ENCODE measurements at regions not wholly inside any gene's neighbourhood (a gene's known extent, or its start where the extent isn't known, plus 50 kb on each side); places are given as distances from the start of the nearest gene placed in this dataset.

- no peak for DNase-seq (ENCODE audit: low read depth in 2 of 2)
Observed at GRCh38 chr16:74031551-74031950, 265.1 kb upstream of the PSMD7 start.

- DNase-seq (ENCODE audit: low read depth in 2 of 2) = no peak
Observed at GRCh38 chr16:74030000-74030706, 266.5 kb upstream of the PSMD7 start.

- no peak for DNase-seq (ENCODE audit: low read depth in 2 of 2)
Observed at GRCh38 chr16:74029115-74029792, 267.4 kb upstream of the PSMD7 start.

- no peak for DNase-seq (ENCODE audit: low read depth in 2 of 2)
Observed at GRCh38 chr16:74026373-74027281, 270.0 kb upstream of the PSMD7 start.

GRCh38 chr16:74024953-74025352 lies 271.7 kb upstream of the PSMD7 start:
- no peak for DNase-seq (ENCODE audit: low read depth in 2 of 2)

GRCh38 chr16:74020095-74020670 lies 276.4 kb upstream of the PSMD7 start:
- DNase-seq (ENCODE audit: low read depth in 2 of 2) = no peak

- DNase-seq (ENCODE audit: low read depth in 2 of 2) = no peak
Observed at GRCh38 chr16:74019612-74020011, 277.0 kb upstream of the PSMD7 start.

- no peak for DNase-seq (ENCODE audit: low read depth in 2 of 2)
Observed at GRCh38 chr16:74015953-74016352, 280.7 kb upstream of the PSMD7 start.

- no peak for DNase-seq (ENCODE audit: low read depth in 2 of 2)
Observed at GRCh38 chr16:73998707-73999106, 297.9 kb upstream of the PSMD7 start.

- DNase-seq (ENCODE audit: low read depth in 2 of 2) = no peak
Observed at GRCh38 chr16:73997971-73998370, 298.6 kb upstream of the PSMD7 start.

GRCh38 chr16:73997340-73997711 lies 299.3 kb upstream of the PSMD7 start:
- no peak for DNase-seq (ENCODE audit: low read depth in 2 of 2)

GRCh38 chr16:73996624-73997339 lies 299.8 kb upstream of the PSMD7 start:
- DNase-seq (ENCODE audit: low read depth in 2 of 2) = no peak

GRCh38 chr16:73993878-73994277 lies 302.7 kb upstream of the PSMD7 start:
- no peak for DNase-seq (ENCODE audit: low read depth in 2 of 2)

GRCh38 chr16:73978407-73978784 lies 318.2 kb upstream of the PSMD7 start:
- no peak for DNase-seq (ENCODE audit: low read depth in 2 of 2)

GRCh38 chr16:73976644-73977043 lies 320.0 kb upstream of the PSMD7 start:
- no peak for DNase-seq (ENCODE audit: low read depth in 2 of 2)

- DNase-seq (ENCODE audit: low read depth in 2 of 2) = no peak
Observed at GRCh38 chr16:73973174-73973573, 323.4 kb upstream of the PSMD7 start.

GRCh38 chr16:73966851-73967250 lies 329.8 kb upstream of the PSMD7 start:
- DNase-seq (ENCODE audit: low read depth in 2 of 2) = no peak

GRCh38 chr16:73965591-73965990 lies 331.0 kb upstream of the PSMD7 start:
- no peak for DNase-seq (ENCODE audit: low read depth in 2 of 2)

- DNase-seq (ENCODE audit: low read depth in 2 of 2) = peak in 1 of 2 donors; percentile 12
Observed at GRCh38 chr16:73956587-73957494, 339.8 kb upstream of the PSMD7 start.

GRCh38 chr16:73955702-73956101 lies 340.9 kb upstream of the PSMD7 start:
- DNase-seq (ENCODE audit: low read depth in 2 of 2) = no peak

All from activated CD4-positive, alpha-beta T cell treated with anti-CD3 and anti-CD28 coated beads for 24 hours (primary cell).